Erythroblast (primary cell): ENCODE measurements at regions not wholly inside any gene's neighbourhood (a gene's known extent, or its start where the extent isn't known, plus 50 kb on each side); places are given as distances from the start of the nearest gene placed in this dataset.

Experiments used
- DNase-seq, 2 experiments: peaks; one replicate each; lab custom pipeline; 2025; lab: John Stamatoyannopoulos, UW
- GATA1 ChIP-seq: IDR thresholded peaks from 2 replicates; pipeline ENCODE4 v1.6.1; 2011; ENCODE audit warnings: low read depth, mild to moderate bottlenecking, control low read depth, low read length, moderate library complexity
- POLR2A ChIP-seq: IDR thresholded peaks from 2 replicates; pipeline ENCODE4 v1.6.1; 2011; ENCODE audit warnings: mild to moderate bottlenecking, low read length

DNA sequence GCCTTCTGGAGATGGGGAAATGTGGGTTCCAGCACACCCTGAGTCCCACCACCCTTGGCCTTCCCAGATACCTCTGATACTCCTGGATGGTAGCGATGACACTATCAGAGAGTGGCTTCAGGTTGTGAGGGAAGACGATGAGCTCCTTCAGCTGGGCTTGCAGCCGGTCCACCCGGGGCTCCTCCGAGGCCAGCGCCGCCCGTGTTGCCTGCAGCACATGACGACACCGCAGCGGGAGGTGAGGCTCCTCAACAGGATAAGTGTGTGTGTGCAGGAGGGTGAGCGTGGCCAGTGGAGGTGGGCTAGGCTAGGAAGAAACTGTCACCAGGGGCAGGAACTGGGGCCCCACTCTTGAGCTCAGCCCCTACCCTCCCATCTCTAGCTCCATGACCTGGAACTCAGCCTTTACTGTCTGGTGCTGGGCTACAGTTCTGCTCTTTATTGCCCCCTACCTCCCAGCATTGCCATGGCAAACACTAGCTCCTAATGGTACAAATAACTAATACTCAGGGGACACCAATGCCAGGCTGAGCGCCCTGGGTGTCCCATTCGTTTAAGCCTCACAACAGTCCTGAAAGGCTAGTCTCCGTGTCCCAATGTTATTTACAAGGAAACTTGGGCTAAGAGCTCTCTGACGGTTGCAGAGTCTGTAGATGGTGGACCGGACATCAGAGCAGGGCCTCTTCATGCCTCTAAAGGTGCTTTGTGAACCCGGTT, 64.1 kb downstream of the SYNE3 start:
- DNase-seq, result peak; percentile 19 to 35
- TF ChIP-seq POLR2A, result no peak
- no peak for TF ChIP-seq GATA1

DNA sequence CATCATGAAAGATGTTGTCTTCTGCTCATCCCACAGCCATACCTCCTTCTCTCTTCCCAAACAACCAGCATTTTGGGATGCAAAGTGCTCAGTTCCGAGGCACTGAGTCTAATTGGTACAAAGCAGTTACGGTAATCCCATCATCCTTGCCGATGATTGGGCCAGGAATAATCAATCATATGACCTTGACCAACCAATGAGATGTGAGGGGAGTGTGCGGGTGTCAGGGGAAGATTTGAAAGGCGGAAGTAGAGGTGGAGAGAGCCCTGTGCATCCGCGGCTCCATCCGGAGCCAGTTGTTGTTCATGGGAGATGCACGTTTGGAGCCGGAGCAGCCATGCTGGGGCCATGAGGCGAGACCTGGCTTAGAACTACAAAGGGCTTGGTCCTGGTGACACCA, 67.3 kb downstream of the SYNE3 start:
- TF ChIP-seq POLR2A (no peak), GATA1 (no peak)
- no peak for DNase-seq

DNA sequence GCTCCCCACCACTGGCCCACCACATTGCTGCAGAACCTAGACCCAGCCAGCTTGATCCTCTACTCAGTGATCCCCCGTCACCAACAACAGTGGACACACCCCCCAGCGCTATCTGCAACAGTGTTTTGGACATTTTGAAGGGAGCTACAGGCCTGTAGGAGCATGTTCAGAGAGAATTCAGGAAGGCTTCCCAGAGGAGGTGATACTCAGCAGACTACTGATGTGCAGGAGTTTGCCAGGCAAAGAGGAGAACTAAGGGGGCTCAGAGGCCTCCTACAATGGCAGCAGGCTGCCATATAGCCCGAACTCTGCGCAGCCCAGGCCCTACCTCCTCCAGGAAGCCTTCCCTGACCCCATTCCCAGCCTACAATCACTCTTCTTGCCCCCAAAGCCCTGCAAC, 70.0 kb downstream of the SYNE3 start:
- DNase-seq, result no peak
- TF ChIP-seq POLR2A, result no peak
- TF ChIP-seq GATA1, result no peak

DNA sequence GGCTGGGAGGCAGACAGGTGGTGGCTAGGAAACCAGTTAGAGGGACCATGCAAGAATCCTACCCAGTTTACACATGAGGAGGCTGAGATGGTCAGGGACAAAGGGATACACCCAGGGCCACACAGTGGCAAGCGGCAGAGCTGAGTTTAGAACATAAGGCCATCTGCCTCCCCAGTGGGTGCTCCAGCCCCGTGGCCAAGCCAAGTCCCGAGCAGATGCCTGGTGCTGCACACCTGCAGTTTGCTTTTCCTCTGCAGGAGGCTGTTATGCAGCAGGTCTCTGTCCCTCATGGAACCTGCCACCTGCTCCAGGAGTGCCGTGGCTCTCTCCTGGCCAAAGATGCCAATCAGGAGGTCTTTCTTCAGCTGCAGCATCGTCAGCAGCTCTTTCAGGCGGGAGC, 70.8 kb downstream of the SYNE3 start:
- DNase-seq, result no peak
- TF ChIP-seq GATA1 (no peak), POLR2A (no peak)

DNA sequence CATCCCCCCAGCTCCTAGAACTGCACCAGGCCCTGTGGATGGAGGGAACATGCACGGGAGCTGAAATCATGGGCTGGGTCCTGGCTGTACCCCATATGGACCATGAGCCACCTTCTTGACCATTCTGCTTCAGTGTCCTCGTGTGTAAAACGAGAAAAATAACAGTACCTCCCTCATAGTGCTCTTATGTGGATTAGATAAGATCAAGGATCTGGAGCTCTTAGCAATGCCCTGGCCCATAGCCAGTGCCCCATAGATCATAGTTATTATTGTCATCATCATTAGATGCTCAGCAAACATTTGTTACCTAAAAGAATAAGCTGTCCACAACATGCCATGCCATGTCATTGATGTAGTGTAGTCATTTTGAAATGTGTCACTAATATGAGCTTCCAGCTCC, 71.3 kb downstream of the SYNE3 start:
- peak in 1 of 2 experiments; percentile 17 for DNase-seq
- TF ChIP-seq POLR2A, result no peak

DNA sequence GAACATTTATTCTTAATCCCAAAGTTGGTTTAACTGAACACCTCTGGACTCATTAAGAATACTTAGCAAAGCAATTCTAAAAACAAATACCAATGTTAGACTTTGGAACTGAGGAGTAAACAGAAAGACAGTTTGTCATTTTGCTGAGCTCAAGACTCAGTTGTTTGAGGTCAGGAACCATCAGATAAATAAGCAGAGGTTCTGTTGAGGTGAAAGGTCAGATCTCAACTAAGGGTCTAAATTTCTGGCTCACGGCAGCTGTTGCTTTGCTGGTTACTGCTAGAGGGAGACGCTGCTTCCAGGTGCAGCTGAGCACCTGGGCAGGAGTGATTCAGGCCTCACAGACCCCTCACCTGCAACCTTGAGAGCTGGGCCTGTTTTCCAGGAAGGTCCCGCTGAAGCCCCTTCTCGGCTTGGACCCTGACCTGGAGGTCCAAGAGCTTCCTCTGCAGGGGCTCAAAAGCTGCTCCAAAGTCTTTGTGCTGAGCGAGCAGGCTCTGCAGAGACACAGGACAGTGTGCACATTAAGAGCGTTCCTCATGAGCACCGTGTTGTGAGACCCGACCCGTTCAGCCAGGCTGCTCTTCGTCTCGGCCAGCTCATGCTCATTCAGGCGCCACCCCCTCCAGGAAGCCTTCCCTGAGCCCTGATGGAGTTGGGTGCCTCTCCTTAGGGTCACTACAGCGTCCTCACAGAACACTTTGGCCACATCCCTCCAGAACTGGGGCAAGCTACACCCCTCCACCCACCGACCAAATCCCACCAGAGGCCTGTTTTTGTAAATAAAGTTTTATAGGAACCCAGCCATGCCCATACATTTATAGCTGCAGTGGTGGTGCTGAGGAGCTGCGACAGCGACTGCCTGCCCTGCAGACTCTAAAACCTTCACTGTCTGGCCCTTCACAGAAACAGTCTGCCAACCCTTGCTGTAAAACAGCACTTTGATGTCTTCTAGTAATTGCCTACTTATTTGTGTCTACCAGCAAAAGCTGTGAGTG, 72.0 kb downstream of the SYNE3 start:
- TF ChIP-seq GATA1 (no peak), POLR2A (no peak)
- no peak for DNase-seq

DNA sequence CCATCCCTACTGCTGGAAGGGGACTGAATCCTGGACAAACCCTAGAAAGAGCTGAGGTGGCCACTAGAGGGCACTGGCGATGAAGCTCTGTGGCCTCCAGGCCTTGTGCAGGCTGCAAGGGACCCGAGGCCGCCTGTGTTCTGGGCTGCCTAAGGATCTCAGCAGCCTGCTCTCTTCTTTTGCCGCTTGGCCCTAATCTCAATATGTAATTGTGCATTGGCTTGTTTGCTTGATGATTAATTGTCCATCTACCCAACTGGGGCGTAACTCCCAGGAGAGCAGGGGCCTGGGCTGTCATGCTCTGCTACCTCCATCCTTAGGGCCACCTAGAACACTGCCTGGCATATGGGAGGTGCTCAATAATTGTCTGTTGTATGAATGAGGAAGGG, 73.8 kb downstream of the SYNE3 start:
- TF ChIP-seq POLR2A (no peak), GATA1 (no peak)

DNA sequence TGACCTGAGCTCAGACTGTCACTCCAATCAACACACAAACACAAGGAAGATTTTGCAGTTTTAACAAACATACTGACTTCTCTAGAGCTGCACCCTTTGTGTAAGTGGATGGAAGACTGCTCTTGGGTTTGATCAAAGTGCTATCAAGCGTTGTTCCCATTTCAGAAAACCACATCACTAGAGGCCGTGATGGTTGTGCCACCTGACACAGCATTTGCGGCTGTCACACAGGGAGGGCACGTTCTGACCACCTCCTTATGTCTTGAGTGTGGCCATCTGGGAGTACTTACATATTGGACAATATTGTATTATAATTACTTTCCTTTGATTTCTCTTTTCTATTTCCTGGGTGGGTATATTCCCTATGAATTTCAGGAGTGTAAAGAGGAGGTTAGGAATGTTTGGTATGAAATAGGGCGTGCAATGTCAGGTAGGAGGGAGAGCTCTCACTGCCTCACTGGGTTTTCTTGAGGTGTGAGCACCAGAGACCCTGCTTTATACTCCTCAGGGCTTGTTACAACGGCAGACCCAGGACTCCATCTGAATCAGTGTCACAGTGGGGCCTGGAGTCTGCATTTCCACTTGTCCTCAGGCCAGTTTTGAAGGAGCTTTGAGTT, 74.3 kb downstream of the SYNE3 start:
- DNase-seq, result no peak
- TF ChIP-seq POLR2A, result no peak
- TF ChIP-seq GATA1, result no peak

More for the DNA sequence above, 73.8 kb downstream of the SYNE3 start:
- DNase-seq, result peak; percentile 73 to 85

DNA sequence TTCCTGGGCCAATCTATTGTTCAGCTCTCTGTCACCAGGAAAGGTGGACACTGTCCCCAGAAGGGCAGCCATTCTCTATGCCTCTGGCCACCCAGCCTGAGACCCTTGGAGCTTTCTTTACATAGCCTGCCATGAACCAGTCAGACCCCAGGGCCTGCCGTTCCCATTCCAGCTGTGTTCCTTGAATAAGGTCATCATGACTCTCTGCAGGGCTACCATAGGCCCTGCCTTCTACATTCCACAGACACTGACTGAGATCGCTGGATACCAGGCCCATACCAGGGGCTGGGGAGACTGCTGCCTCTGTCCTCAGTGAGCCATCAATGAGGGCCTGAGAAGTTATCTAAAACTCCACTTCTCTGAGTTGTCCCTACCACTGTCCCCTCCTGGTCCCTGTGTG, 75.5 kb downstream of the SYNE3 start:
- no peak for DNase-seq
- TF ChIP-seq GATA1, result no peak
- no peak for TF ChIP-seq POLR2A

DNA sequence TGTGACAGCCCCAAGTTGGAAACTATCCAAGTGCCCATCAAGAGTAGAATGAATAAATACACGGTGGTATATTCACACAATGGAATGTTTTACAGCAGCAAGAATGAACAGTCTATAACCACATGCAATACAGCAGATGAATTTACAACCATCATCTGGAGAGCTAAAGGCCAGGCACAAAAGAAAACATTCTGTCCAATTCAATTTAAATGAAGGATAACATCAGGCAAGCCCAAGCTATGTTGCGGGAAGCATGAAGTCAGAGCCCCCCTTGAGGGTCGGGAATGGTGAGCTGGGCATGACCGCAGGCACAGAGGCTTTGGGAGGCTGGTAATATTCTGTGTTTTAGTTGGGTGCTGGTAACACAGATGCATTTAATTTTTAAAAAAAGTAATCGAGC, 76.0 kb downstream of the SYNE3 start:
- TF ChIP-seq POLR2A (no peak), GATA1 (no peak)
- DNase-seq, result no peak

DNA sequence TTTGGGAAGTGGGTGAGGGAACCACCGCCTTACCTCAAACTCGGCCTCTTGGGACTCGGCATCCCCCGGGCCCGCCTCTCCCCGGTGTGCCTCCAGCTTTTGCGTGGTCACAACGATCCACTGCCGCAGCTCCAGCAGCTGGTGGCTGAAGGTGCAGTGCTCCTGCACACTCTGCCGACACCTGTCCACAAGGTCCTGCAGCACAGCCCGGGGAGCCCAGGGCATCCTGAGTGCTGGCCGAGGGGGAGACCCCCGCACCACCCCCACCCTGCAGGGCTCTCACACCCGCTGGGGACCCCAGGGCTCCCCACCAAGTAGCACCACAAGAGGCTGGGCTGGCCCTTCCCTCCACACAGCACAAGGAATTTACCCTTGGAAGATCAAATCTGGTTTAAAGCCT, 76.6 kb downstream of the SYNE3 start:
- no peak for DNase-seq
- TF ChIP-seq GATA1 (no peak), POLR2A (no peak)

DNA sequence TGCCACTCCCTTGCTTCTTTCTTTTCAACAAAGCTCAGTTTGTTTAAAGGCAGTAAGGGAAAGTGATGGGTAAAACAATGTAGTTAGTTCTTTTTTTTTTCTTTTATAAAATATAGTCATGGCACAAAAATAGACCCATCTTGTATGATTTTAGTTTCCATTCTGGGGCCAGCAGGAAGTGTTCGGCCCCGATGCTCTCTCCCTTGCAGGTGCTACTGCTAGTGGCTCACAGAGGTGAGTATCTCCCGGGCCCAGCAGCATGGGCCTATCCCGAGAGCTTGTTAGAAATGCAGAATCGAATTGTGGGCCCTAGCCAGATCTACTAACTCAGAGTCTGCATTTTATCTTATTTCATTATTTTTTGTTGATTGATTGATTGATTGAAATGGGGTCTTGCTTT, 78.7 kb downstream of the SYNE3 start:
- no peak for DNase-seq
- TF ChIP-seq GATA1 (no peak), POLR2A (no peak)

DNA sequence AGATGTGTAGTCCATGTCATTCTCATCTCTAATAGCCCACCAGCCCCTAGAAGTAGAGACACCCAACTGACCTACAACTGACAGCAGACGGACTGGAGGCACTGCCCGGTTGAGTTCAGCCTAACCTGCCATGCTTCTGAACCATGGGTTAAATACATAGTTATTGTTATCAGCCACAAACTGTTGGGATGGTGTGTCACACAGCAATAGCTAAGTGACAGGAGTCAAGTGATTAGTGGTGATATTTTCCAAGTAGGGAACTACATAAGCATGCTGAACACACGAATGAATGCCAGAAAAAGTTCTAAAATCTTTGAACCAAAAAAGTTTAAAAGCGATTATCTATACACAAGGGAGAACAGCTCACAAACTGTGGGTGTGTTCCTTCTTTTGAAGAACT, 80.1 kb downstream of the SYNE3 start:
- TF ChIP-seq POLR2A (no peak), GATA1 (no peak)
- DNase-seq, result no peak

DNA sequence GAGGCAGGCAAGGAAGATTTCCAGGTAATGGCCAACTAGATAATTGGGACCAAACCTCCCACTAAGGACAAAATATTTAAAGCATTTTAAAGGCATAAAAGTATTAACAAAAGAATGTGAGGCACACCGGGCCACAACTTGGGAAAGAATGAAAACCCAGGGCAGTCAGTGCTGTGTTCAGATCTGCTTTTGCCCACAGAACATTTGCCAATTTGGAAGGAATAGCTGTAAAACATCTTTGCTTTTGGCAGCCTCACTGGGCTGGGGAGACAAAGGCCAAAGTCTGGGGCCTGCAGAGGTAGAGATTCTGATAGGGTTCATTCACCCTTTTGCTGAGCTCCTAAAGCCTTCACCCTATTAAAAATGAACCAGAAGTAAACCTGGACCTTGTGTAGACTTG, 82.3 kb downstream of the SYNE3 start:
- DNase-seq, result no peak
- TF ChIP-seq POLR2A (no peak), GATA1 (no peak)
